ENCODE measurements at regions not wholly inside any gene's neighbourhood (a gene's known extent, or its start where the extent isn't known, plus 50 kb on each side); places are given as distances from the start of the nearest gene placed in this dataset.
A peak's percentile ranks its signal among the peaks of the same experiment; 100 is the strongest.
"Not testable (repeated sequence)": the region's sequence is repeated elsewhere in the genome, so short reads cannot be mapped to it uniquely, and the experiment has no call there.

GRCh38 chr3:81837071-81837593, 75.7 kb upstream of the GBE1 start:
- ATAC-seq (no peak), DNase-seq (ENCODE audit: low read depth in 1 of 2, low spot score in 1 of 2) (peak in 1 of 2 experiments; percentile 2), FAIRE-seq (no peak)
- TF ChIP-seq MAFK (IDR thresholded peaks at IDR 0.05; ENCODE audit: partially characterized antibody) (peak; percentile 76), ZNF302 (CRISPR knock-in tag; IDR thresholded peaks at IDR 0.05) (no peak), TFCP2L1 (CRISPR knock-in tag; IDR thresholded peaks at IDR 0.05) (no peak), CHD2 (IDR thresholded peaks at IDR 0.05; ENCODE audit: low read length, partially characterized antibody) (no peak), RNF2 (IDR thresholded peaks at IDR 0.05; ENCODE audit: borderline replicate concordance, low read depth) (no peak), ZFP36 (IDR thresholded peaks at IDR 0.05; ENCODE audit: borderline replicate concordance, partially characterized antibody) (no peak), EHMT2 (IDR thresholded peaks at IDR 0.05; ENCODE audit: low read depth) (no peak), RFX5 (IDR thresholded peaks at IDR 0.05) (no peak), BHLHE40 (IDR thresholded peaks at IDR 0.05; ENCODE audit: low read depth, low read length) (no peak), USF2 (IDR thresholded peaks at IDR 0.05) (no peak), FOSL2 (IDR thresholded peaks at IDR 0.05) (no peak), FOSL2 (CRISPR knock-in tag; IDR thresholded peaks at IDR 0.05) (peak; percentile 57), NPAS2 (CRISPR knock-in tag; IDR thresholded peaks at IDR 0.05; ENCODE audit: borderline replicate concordance) (no peak), RAD21 (conservative IDR thresholded peaks at IDR 0.05 in 1 of 2, IDR thresholded peaks at IDR 0.05 in 1 of 2) (no peak), EP300 (IDR thresholded peaks at IDR 0.05) (no peak), MAZ (IDR thresholded peaks at IDR 0.05; ENCODE audit: borderline replicate concordance, low read depth, low read length) (no peak)
- ChIA-PET CTCF (no interaction called here), POLR2A (no interaction called here)
- Histone ChIP-seq H3K4me1 (peaks cover 2% of the 10 kb centered on the region; the same call in 2 of the 3 replicates), H3K4me2 (0 out of 3 replicates have a peak overlapping the region, but pooled peaks have one; percentile 27), H3K27ac (no peak overlapping the region), H3K9me3 (no peaks in the 10 kb centered on the region), H3K4me3 (no peak overlapping the region)
- WGBS (ENCODE audit: missing lambda C conversion rate) = 67% methylated on average over 6 of the region's 6 CpGs

- POLR2A ChIA-PET = no interaction called here
- no peak for DNase-seq (ENCODE audit: low read depth in 1 of 2, low spot score in 1 of 2)
These were observed 68.5 kb upstream of the GBE1 start for GRCh38 chr3:81829937-81830336.

GRCh38 chr3:81829272-81829671, 67.8 kb upstream of the GBE1 start:
- FAIRE-seq; H3K4me1 ChIP-seq; H3K9me3 ChIP-seq; DNase-seq (ENCODE audit: low read depth in 1 of 2, low spot score in 1 of 2); H3K27ac ChIP-seq; H3K4me2 ChIP-seq; ATAC-seq; POLR2A ChIA-PET; H3K4me3 ChIP-seq: not testable (repeated sequence)
- 86% methylated on average over 5 of the region's 5 CpGs for WGBS (ENCODE audit: missing lambda C conversion rate)
- CTCF ChIA-PET = interaction anchor here (0.6 kb wide), 1 partner anchor 24 kb away, joined by 3 read pairs; no protein-coding TSS in a partner anchor

More at GRCh38 chr3:81829937-81830336, 68.5 kb upstream of the GBE1 start:
- TF ChIP-seq ATOH8 (CRISPR knock-in tag; IDR thresholded peaks at IDR 0.05; ENCODE audit: low read depth) (no peak), FOSB (CRISPR knock-in tag; IDR thresholded peaks at IDR 0.05) (no peak), NPAS2 (CRISPR knock-in tag; IDR thresholded peaks at IDR 0.05; ENCODE audit: borderline replicate concordance) (no peak), ZFP36 (IDR thresholded peaks at IDR 0.05; ENCODE audit: borderline replicate concordance, partially characterized antibody) (no peak), EHF (CRISPR knock-in tag; IDR thresholded peaks at IDR 0.05) (no peak), SMC3 (IDR thresholded peaks at IDR 0.05) (no peak), REST (IDR thresholded peaks at IDR 0.05) (no peak), CEBPB (IDR thresholded peaks at IDR 0.05) (no peak), CBX8 (IDR thresholded peaks at IDR 0.05) (no peak), E2F6 (IDR thresholded peaks at IDR 0.05; ENCODE audit: borderline replicate concordance, low read depth) (no peak), TP53 (CRISPR knock-in tag; IDR thresholded peaks at IDR 0.05) (no peak)
- CTCF ChIA-PET = interaction anchor here (0.6 kb wide), 1 partner anchor 24 kb away, joined by 3 read pairs; no protein-coding TSS in a partner anchor
- Histone ChIP-seq H3K4me1 (no peaks in the 10 kb centered on the region), H3K4me2 (no peak overlapping the region), H3K4me3 (no peak overlapping the region), H3K9me3 (no peaks in the 10 kb centered on the region), H3K27ac (no peak overlapping the region)
- ATAC-seq (no peak), FAIRE-seq (peak; percentile 13)
